Spleen (tissue), 11 donors: ENCODE measurements at regions not wholly inside any gene's neighbourhood (a gene's known extent, or its start where the extent isn't known, plus 50 kb on each side); places are given as distances from the start of the nearest gene placed in this dataset.

Experiments
- DNase-seq: peaks from one replicate; pipeline ENCODE4 v3.0.0-alpha.2; 2020
- H3K27ac ChIP-seq, 8 donors: fragments of 200-600 bp; sonication (generic) in 7 of 8; 1 replicate in 4 of 8; 2 replicates in 4 of 8; pipeline versions ENCODE4 v1.5.0 to v1.8.0; 2016 to 2021; ENCODE audit warnings: inconsistent platforms in 4 of 8, mild to moderate bottlenecking in 4 of 8, moderate library complexity in 1 of 8
- H3K27me3 ChIP-seq, 7 donors: fragments of 200-600 bp; sonication (generic) in 6 of 7; replicated peaks in 1 of 7; 1 replicate in 4 of 7; 2 replicates in 3 of 7; pipeline versions ENCODE4 v1.5.0 to v1.8.0; 2016 to 2021; ENCODE audit warnings: inconsistent platforms in 3 of 7, mild to moderate bottlenecking in 1 of 7
- H3K36me3 ChIP-seq, 6 donors: fragments of 200-600 bp; sonication (generic) in 5 of 6; 1 replicate in 4 of 6; 2 replicates in 2 of 6; pipeline versions ENCODE4 v1.5.0 to v1.8.0; 2016 to 2021; ENCODE audit warnings: inconsistent platforms in 2 of 6
- H3K4me1 ChIP-seq, 6 donors: fragments of 200-600 bp; sonication (generic) in 5 of 6; 1 replicate in 3 of 6; 2 replicates in 3 of 6; pipeline versions ENCODE4 v1.5.0 to v1.8.0; 2016 to 2021; ENCODE audit warnings: inconsistent platforms in 3 of 6
- H3K4me3 ChIP-seq, 8 donors: fragments of 200-600 bp; sonication (generic) in 7 of 8; 1 replicate in 4 of 8; 2 replicates in 4 of 8; pipeline versions ENCODE4 v1.5.0 to v1.8.0; 2016 to 2021; ENCODE audit warnings: inconsistent platforms in 4 of 8, mild to moderate bottlenecking in 4 of 8, moderate library complexity in 2 of 8
- H3K9me3 ChIP-seq, 8 donors: fragments of 200-600 bp; sonication (generic) in 7 of 8; 1 replicate in 4 of 8; 2 replicates in 4 of 8; pipeline versions ENCODE4 v1.5.0 to v1.8.0; 2016 to 2021; ENCODE audit warnings: inconsistent platforms in 4 of 8
- POLR2A ChIP-seq, 3 donors: fragments of 450-650 bp; IDR thresholded peaks; one replicate each; pipeline ENCODE4 v1.5.1; 2017; ENCODE audit warnings: antibody characterized with exemption in 3 of 3, mild to moderate bottlenecking in 1 of 3
- POLR2AphosphoS5 ChIP-seq, 3 donors: sonication (generic); formaldehyde crosslinking; IDR thresholded peaks; one replicate each; pipeline ENCODE4 v1.5.1; 2017; ENCODE audit warnings: antibody characterized with exemption in 3 of 3
- WGBS, 5 donors: extraction: QIAGEN DNeasy Blood & Tissue Kit in 3 of 5; methylation state at CpG; one replicate each; pipeline versions ENCODE4 v1.1.5 to v1.1.7; 2013 to 2018; 5-methylcytosine and 5-hydroxymethylcytosine counted together
- intact Hi-C: fragments of 100-400 bp; cut with DNase I; formaldehyde crosslinking; loops from one replicate; pipeline ENCODE4 v1.15.0; 2023; ENCODE audit warnings: low total_unique reads
- TF ChIP-seq, protein P1 (sequence below), 11 experiments: fragments of 200-600 bp in 7 of 11; fragments of 450-650 bp in 4 of 11; sonication (generic) in 4 of 11; IDR thresholded peaks in 8 of 11; conservative IDR thresholded peaks in 3 of 11; 1 replicate in 7 of 11; 2 replicates in 4 of 11; pipeline versions ENCODE4 v1.4.0 to v1.8.0; 2016 to 2021; ENCODE audit warnings: antibody characterized with exemption in 11 of 11, inconsistent platforms in 4 of 11, mild to moderate bottlenecking in 1 of 11
- donor health status: healthy with polysubstance abuse.
- donor health status: DM: no; HTN: no; CAD: no; lungs with moderate emphysema.
- donor health status: DM: no; HTN: no; CAD: no.
- donor health status: Bipolar disorder and iron deficiency.
- donor health status: healthy.
- donor health status: DM: no; HTN: no; CAD: no.
- donor health status: DM: yes; HTN: yes; CAD: no.

DNA sequence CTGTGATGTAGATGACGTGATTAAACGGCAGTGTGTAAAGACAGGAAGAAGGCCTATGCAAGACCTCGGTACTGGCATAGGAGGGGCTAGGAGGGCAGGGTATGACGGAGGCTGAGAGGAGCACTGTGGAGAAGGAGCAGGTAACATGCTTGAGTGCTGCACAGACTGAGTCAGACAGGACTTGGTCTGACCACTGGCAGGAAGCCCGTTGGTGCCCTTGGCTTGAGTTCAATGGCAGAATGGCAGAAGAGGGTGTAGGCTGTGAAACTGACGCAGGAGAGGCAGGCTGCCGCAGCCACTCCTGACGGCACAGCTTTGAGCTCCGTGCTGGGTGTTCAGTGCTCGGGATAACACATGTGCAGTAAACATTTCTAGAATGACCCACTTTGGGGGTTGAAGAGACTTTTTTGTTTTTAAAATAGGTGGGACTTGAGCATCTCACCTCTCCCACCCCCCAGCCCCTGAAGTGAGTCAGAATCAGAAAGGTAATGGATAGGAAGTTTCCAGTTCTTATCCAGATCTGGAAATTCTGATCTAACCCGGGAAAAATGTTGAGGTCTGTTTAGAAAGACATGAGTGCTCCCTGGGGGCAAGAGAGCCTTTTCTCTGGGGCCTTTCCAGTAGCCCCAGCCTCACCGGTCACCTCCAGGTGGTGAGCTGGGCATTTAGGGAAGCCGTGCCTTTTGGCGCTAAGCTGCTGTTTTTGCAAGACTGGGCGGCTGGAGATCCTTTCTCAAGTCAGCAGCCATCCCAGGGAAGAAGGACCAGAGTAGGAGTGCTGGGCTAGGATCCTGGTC, 126.4 kb downstream of the RPLP1 start:
- H3K4me1 ChIP-seq = peaks cover 0 to 43% (median 20%) of the 10 kb centered on the region in 6 donors
- H3K9me3 ChIP-seq = no peaks in the 10 kb centered on the region
- WGBS, 5 donors = 60 to 76% (median 65%) methylated on average over 15 of the region's 15 CpGs
- no peaks in the 10 kb centered on the region for H3K36me3 ChIP-seq
- peaks cover 0 to 28% (median 0%) of the 10 kb centered on the region in 7 donors for H3K27me3 ChIP-seq
- intact Hi-C loops = loop anchor here (5.0 kb wide), 1 partner anchor 908 kb away; no protein-coding TSS in a partner anchor
- TF ChIP-seq, protein P1, sequence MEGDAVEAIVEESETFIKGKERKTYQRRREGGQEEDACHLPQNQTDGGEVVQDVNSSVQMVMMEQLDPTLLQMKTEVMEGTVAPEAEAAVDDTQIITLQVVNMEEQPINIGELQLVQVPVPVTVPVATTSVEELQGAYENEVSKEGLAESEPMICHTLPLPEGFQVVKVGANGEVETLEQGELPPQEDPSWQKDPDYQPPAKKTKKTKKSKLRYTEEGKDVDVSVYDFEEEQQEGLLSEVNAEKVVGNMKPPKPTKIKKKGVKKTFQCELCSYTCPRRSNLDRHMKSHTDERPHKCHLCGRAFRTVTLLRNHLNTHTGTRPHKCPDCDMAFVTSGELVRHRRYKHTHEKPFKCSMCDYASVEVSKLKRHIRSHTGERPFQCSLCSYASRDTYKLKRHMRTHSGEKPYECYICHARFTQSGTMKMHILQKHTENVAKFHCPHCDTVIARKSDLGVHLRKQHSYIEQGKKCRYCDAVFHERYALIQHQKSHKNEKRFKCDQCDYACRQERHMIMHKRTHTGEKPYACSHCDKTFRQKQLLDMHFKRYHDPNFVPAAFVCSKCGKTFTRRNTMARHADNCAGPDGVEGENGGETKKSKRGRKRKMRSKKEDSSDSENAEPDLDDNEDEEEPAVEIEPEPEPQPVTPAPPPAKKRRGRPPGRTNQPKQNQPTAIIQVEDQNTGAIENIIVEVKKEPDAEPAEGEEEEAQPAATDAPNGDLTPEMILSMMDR (IDR thresholded peaks at IDR 0.05 in 8 of 11, conservative IDR thresholded peaks at IDR 0.05 in 3 of 11) = no peak
- TF ChIP-seq POLR2AphosphoS5 (IDR thresholded peaks at IDR 0.05) = peak in 1 of 3 donors; percentile 22
- no peak overlapping the region for H3K27ac ChIP-seq
- no peak overlapping the region for H3K4me3 ChIP-seq
- peak; percentile 83 for DNase-seq

DNA sequence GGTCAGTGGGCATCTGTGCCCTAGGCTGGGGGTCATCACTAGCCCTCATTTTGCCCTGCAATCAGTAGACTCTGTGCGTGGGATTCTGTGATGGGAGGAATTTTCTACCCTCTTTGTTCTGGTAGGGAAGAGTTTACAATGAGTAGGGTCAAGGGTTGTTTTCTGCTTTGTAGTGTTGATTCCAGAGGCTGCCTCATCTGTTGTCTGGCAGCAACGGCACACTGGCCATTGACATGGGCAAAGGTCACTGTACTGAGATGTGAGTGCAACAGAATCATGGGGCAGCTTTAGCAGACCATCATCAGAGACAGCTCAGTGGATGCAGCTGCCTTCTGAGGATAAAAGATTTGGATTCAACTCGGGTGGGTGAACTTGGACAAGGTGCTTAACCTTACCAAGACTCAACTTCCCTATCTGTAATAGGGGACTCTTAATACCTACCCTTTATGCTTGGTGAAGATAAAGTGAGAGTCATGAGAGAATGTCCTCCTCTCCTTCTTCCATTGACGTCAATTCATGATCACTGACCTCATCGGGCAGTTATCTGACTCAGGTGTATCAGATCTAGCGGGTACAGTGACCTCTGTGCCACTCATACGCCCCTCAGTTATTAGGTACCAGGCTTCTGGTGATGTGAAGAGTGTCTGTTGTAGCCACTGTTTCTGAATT, 127.5 kb downstream of the RPLP1 start:
- Histone ChIP-seq H3K9me3 (no peaks in the 10 kb centered on the region), H3K36me3 (no peaks in the 10 kb centered on the region), H3K4me3 (no peak overlapping the region), H3K27ac (no peak overlapping the region), H3K4me1 (peaks cover 0 to 41% (median 25%) of the 10 kb centered on the region in 6 donors), H3K27me3 (peaks cover 0 to 26% (median 0%) of the 10 kb centered on the region in 7 donors)
- intact Hi-C loops = loop anchor here (5.0 kb wide), 1 partner anchor 907 kb away; no protein-coding TSS in a partner anchor
- WGBS, 5 donors = 82 to 92% (median 89%) methylated on average over 7 of the region's 7 CpGs
- DNase-seq = no peak
- TF ChIP-seq POLR2A (IDR thresholded peaks at IDR 0.05) = no peak
- TF ChIP-seq POLR2AphosphoS5 (IDR thresholded peaks at IDR 0.05) = no peak
- TF ChIP-seq, protein P1 (IDR thresholded peaks at IDR 0.05 in 8 of 11, conservative IDR thresholded peaks at IDR 0.05 in 3 of 11) = no peak

GRCh38 chr15:69583626-69584025, 131.0 kb downstream of the RPLP1 start:
- H3K4me3 ChIP-seq = no peak overlapping the region
- 17 to 27% (median 23%) methylated on average over 3 of the region's 3 CpGs for WGBS, 5 donors

More at GRCh38 chr15:69583626-69584025, 131.0 kb downstream of the RPLP1 start:
- H3K4me1 ChIP-seq = peaks cover 0 to 34% (median 16%) of the 10 kb centered on the region in 6 donors
- no peaks in the 10 kb centered on the region for H3K9me3 ChIP-seq
- no peak for DNase-seq
- no peaks in the 10 kb centered on the region for H3K27me3 ChIP-seq
- H3K27ac ChIP-seq = peak overlapping the region in 4 of 8 donors; percentile 10 to 16 (median 14)
- H3K36me3 ChIP-seq = no peaks in the 10 kb centered on the region
- TF ChIP-seq, protein P1 (IDR thresholded peaks at IDR 0.05 in 8 of 11, conservative IDR thresholded peaks at IDR 0.05 in 3 of 11) = no peak
- TF ChIP-seq POLR2AphosphoS5 (IDR thresholded peaks at IDR 0.05) = peak in 1 of 3 donors; percentile 36
- intact Hi-C loops = no loop called here
